Colonic mucosa (tissue), 4 donors: ENCODE measurements at regions not wholly inside any gene's neighbourhood (a gene's known extent, or its start where the extent isn't known, plus 50 kb on each side); places are given as distances from the start of the nearest gene placed in this dataset.

ENCODE experiments used
- DNase-seq: peaks from one replicate; pipeline ENCODE4 v3.0.0-alpha.2; 2020
- H3K27ac ChIP-seq: fragments of 200-600 bp; one replicate; pipeline ENCODE4 v1.8.0; 2021
- H3K27me3 ChIP-seq: fragments of 200-600 bp; one replicate; pipeline ENCODE4 v1.8.0; 2021
- H3K36me3 ChIP-seq: fragments of 200-600 bp; one replicate; pipeline ENCODE4 v1.8.0; 2021
- H3K4me1 ChIP-seq: fragments of 200-600 bp; one replicate; pipeline ENCODE4 v1.8.0; 2021; ENCODE audit warnings: mild to moderate bottlenecking
- H3K4me3 ChIP-seq: fragments of 200-600 bp; one replicate; pipeline ENCODE4 v1.8.0; 2021
- H3K9ac ChIP-seq, 2 donors: one replicate each; pipeline ENCODE4 v1.7.0; 2013; ENCODE audit warnings: control low read depth in 2 of 2, low read depth in 2 of 2, low read length in 2 of 2
- H3K9me3 ChIP-seq: fragments of 200-600 bp; one replicate; pipeline ENCODE4 v1.8.0; 2021
- intact Hi-C: fragments of 100-400 bp; cut with DNase I; formaldehyde crosslinking; loops from one replicate; pipeline ENCODE4 v1.14.1; 2022
- TF ChIP-seq, protein P1 (sequence below): fragments of 200-600 bp; IDR thresholded peaks from one replicate; pipeline ENCODE4 v1.8.0; 2022; ENCODE audit warnings: antibody characterized with exemption, mild to moderate bottlenecking
- donor health status: healthy.
- donor health status: DM: no; HTN: no; CAD: no.
- donor health status: DM: no; HTN: no; CAD: no.

- DNase-seq: no peak
- H3K4me1 ChIP-seq: no peaks in the 10 kb centered on the region
- TF ChIP-seq, protein P1, sequence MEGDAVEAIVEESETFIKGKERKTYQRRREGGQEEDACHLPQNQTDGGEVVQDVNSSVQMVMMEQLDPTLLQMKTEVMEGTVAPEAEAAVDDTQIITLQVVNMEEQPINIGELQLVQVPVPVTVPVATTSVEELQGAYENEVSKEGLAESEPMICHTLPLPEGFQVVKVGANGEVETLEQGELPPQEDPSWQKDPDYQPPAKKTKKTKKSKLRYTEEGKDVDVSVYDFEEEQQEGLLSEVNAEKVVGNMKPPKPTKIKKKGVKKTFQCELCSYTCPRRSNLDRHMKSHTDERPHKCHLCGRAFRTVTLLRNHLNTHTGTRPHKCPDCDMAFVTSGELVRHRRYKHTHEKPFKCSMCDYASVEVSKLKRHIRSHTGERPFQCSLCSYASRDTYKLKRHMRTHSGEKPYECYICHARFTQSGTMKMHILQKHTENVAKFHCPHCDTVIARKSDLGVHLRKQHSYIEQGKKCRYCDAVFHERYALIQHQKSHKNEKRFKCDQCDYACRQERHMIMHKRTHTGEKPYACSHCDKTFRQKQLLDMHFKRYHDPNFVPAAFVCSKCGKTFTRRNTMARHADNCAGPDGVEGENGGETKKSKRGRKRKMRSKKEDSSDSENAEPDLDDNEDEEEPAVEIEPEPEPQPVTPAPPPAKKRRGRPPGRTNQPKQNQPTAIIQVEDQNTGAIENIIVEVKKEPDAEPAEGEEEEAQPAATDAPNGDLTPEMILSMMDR: no peak
- H3K36me3 ChIP-seq: no peaks in the 10 kb centered on the region
- H3K27ac ChIP-seq: no peak overlapping the region
- no peak overlapping the region for H3K9ac ChIP-seq
- H3K27me3 ChIP-seq: no peaks in the 10 kb centered on the region
- no peak overlapping the region for H3K4me3 ChIP-seq
- H3K9me3 ChIP-seq: no peaks in the 10 kb centered on the region
- intact Hi-C loops: no loop called here
These were observed 336.6 kb downstream of the EN1 start for GRCh38 chr2:118510807-118511206.

DNA sequence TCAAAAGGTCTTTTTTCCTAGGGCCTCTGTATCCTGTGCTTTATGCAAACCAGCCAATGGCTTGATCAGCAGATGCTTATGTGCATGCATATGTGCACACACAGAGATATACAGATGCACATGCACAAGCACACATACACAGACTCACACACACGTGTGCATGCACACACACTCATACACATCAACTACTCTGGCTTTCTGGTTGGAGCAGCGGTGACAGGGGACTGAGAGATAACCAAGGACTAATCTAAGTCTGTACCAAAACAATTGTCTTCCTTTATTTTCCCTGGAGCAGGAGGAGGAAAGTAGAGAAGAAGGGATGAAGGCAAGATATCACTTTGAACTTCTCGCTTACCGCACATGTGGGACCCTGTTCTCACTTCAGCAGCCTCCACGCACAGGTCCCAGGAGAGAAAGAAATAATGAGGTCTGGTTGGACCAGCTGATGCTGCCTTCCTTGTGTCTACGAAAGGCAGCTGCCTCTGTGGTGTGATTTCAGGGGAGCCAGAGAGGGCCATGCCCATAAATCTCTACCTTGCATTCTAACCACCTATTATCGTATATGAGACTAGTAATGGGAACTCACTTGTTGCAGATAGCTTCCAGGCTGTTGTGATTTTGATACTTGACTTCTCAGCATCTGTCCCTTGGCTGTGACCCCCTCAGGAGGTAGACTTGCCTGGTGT lies 338.0 kb downstream of the EN1 start:
- H3K9me3 ChIP-seq: no peaks in the 10 kb centered on the region
- H3K4me1 ChIP-seq: no peaks in the 10 kb centered on the region
- H3K27ac ChIP-seq: no peak overlapping the region
- no peak overlapping the region for H3K4me3 ChIP-seq
- DNase-seq: no peak
- TF ChIP-seq, protein P1: no peak
- intact Hi-C loops: no loop called here
- no peak overlapping the region for H3K9ac ChIP-seq
- H3K36me3 ChIP-seq: no peaks in the 10 kb centered on the region
- H3K27me3 ChIP-seq: no peaks in the 10 kb centered on the region

DNA sequence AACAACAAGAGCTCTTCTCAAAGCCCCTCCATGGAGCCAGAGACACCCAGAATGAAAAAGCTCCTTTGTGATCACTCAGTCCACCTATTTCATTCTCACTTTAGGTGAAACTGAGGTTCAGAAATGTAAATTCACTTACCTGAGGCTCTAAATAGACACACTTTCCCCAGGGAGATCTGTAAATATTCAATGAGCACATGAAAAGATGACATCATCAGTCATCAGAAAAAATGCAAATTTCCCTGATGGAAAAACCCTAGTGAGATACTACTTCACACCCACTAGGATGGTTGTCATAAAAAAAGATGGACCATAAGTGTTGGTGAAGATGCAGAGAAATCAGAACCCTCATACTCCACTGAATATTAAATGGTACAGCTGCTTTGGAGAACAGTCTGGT lies 339.2 kb downstream of the EN1 start:
- DNase-seq: no peak
- TF ChIP-seq, protein P1: no peak
- H3K4me1 ChIP-seq: no peaks in the 10 kb centered on the region
- no peak overlapping the region for H3K4me3 ChIP-seq
- intact Hi-C loops: no loop called here
- no peaks in the 10 kb centered on the region for H3K27me3 ChIP-seq
- no peaks in the 10 kb centered on the region for H3K36me3 ChIP-seq
- H3K9ac ChIP-seq: no peak overlapping the region
- no peaks in the 10 kb centered on the region for H3K9me3 ChIP-seq
- no peak overlapping the region for H3K27ac ChIP-seq

DNA sequence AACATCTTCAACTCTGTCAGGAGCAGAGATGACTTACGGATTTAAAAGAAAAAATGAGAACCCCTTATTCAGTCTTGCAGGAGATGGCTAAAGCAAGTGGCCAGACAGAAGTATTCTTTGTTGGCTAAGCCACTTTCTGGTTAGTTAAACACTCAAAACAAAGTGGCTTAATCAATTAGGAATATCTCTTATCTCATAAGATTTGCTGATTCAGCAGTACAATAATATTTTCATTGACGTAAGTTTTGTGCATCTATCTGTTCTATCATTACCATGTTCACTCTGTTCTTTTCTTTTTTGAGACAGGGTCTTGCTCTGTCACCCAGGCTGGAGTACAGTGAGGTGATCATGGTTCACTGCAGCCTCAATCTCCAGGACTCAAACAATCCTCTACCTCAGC lies 342.0 kb downstream of the EN1 start:
- no peaks in the 10 kb centered on the region for H3K27me3 ChIP-seq
- H3K9ac ChIP-seq: no peak overlapping the region
- no peak overlapping the region for H3K27ac ChIP-seq
- H3K4me3 ChIP-seq: no peak overlapping the region
- TF ChIP-seq, protein P1: no peak
- no peak for DNase-seq
- no peaks in the 10 kb centered on the region for H3K9me3 ChIP-seq
- no peaks in the 10 kb centered on the region for H3K36me3 ChIP-seq
- no peaks in the 10 kb centered on the region for H3K4me1 ChIP-seq
- intact Hi-C loops: no loop called here

DNA sequence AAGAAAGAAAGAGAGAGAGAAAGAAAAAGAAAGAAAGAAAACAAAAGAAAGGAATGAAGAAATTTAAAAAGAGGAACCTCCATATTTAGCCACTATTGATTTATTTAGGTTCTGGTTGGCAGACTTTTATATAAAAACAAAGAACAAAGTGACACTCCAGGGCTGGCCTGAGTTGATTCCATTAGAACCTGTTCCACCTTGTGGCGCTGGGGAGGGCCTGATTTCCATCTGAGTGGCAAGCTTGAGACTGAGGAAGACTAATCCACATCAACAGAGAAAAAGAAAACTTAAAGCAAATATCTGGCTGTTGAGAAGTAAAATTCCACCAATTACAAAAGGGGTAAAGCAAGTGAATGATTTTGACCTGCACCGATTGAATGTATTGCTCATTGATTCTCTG lies 345.3 kb downstream of the EN1 start:
- H3K9me3 ChIP-seq: no peaks in the 10 kb centered on the region
- no peaks in the 10 kb centered on the region for H3K27me3 ChIP-seq
- no peak overlapping the region for H3K27ac ChIP-seq
- no peak for DNase-seq
- H3K4me1 ChIP-seq: no peaks in the 10 kb centered on the region
- H3K9ac ChIP-seq: no peak overlapping the region
- no peak overlapping the region for H3K4me3 ChIP-seq
- H3K36me3 ChIP-seq: no peaks in the 10 kb centered on the region
- TF ChIP-seq, protein P1: no peak
- intact Hi-C loops: no loop called here
